ENCODE measurements at regions not wholly inside any gene's neighbourhood (a gene's known extent, or its start where the extent isn't known, plus 50 kb on each side); places are given as distances from the start of the nearest gene placed in this dataset.

DNA sequence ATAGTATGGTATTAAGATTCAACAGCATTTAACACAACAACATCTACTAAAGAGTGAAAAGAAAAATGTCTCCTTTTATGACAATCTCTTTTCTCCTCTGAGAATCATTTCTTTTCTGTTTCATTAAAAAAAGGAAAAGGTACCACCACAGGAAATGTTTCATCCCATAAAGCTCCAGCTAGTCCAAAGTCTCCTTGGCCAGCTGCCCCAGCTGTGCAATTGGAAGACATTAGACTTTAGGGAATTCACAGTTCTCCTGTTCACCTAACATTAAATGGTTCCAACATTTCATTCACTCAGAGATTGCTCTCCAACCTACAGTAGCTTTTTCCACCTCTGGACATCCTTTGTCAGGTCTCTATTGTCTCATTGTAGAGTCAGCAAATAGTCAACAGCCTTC is 78.7 kb upstream of the YPEL5 start:
- TF ChIP-seq CTCF (IDR thresholded peaks at IDR 0.05; ENCODE audit: insufficient read depth, low read length) (no peak), GABPA (IDR thresholded peaks at IDR 0.05; ENCODE audit: low read depth) (no peak)
